Common myeloid progenitor, CD34-positive (primary cell): ENCODE measurements at regions not wholly inside any gene's neighbourhood (a gene's known extent, or its start where the extent isn't known, plus 50 kb on each side); places are given as distances from the start of the nearest gene placed in this dataset.
"Not testable (repeated sequence)": the region's sequence is repeated elsewhere in the genome, so short reads cannot be mapped to it uniquely, and the experiment has no call there.

Source experiments
- CTCF ChIA-PET: fragments of 350-600 bp; sonication (Branson Sonifier 250); formaldehyde crosslinking; loops from one replicate; lab custom pipeline; 2021; ENCODE audit warnings: antibody characterized with exemption; lab: Charles Lee
- POLR2A ChIA-PET: fragments of 350-600 bp; sonication (Branson Sonifier 250); formaldehyde crosslinking; loops from one replicate; lab custom pipeline; 2021; ENCODE audit warnings: antibody characterized with exemption; lab: Charles Lee
- DNase-seq, 3 donors: peaks; one replicate each; pipeline versions ENCODE4 v3.0.0 to v3.0.0-alpha.2; 2013
- H3K27ac ChIP-seq, 2 experiments: 1 replicate in 1 of 2; 2 replicates in 1 of 2; pipeline ENCODE4 v1.7.0; 2013; ENCODE audit warnings: inconsistent platforms in 2 of 2, low read length in 2 of 2, mild to moderate bottlenecking in 2 of 2, low read depth in 1 of 2, moderate library complexity in 1 of 2; ENCODE audit not compliant: severe bottlenecking in 2 of 2, insufficient read depth in 1 of 2, poor library complexity in 1 of 2
- H3K27me3 ChIP-seq, 5 experiments: replicated peaks in 2 of 5; 1 replicate in 3 of 5; 2 replicates in 2 of 5; pipeline versions ENCODE4 v1.6.1 to v1.7.0; 2013; ENCODE audit warnings: low read length in 4 of 5, mild to moderate bottlenecking in 2 of 5, moderate library complexity in 2 of 5, inconsistent platforms in 1 of 5; ENCODE audit not compliant: insufficient read depth in 5 of 5, control insufficient read depth in 4 of 5
- H3K36me3 ChIP-seq, 4 experiments: 1 replicate in 2 of 4; 2 replicates in 2 of 4; pipeline versions ENCODE4 v1.6.1 to v1.7.0; 2013; ENCODE audit warnings: low read length in 3 of 4, control low read depth in 1 of 4, mild to moderate bottlenecking in 1 of 4; ENCODE audit not compliant: control insufficient read depth in 4 of 4, insufficient read depth in 4 of 4
- H3K4me1 ChIP-seq, 4 experiments: 1 replicate in 3 of 4; 2 replicates in 1 of 4; pipeline versions ENCODE4 v1.6.1 to v1.7.1; 2013; ENCODE audit warnings: low read length in 3 of 4, mild to moderate bottlenecking in 3 of 4, control low read depth in 1 of 4, inconsistent platforms in 1 of 4, moderate library complexity in 1 of 4; ENCODE audit not compliant: control insufficient read depth in 4 of 4, insufficient read depth in 4 of 4; ENCODE audit errors: control extremely low read depth in 1 of 4
- H3K4me3 ChIP-seq, 7 experiments: 1 replicate in 4 of 7; 2 replicates in 3 of 7; pipeline versions ENCODE4 v1.5.1 to v1.7.0; 2013; ENCODE audit warnings: mild to moderate bottlenecking in 7 of 7, low read length in 6 of 7, moderate library complexity in 6 of 7, inconsistent platforms in 2 of 7, low read depth in 2 of 7, control low read depth in 1 of 7; ENCODE audit not compliant: insufficient read depth in 4 of 7, control insufficient read depth in 1 of 7; ENCODE audit errors: extremely low read depth in 1 of 7
- H3K9me3 ChIP-seq, 5 experiments: 1 replicate in 4 of 5; 2 replicates in 1 of 5; pipeline versions ENCODE4 v1.6.1 to v1.7.1; 2013; ENCODE audit warnings: low read length in 4 of 5, mild to moderate bottlenecking in 2 of 5, inconsistent platforms in 1 of 5, low read depth in 1 of 5, moderate library complexity in 1 of 5; ENCODE audit not compliant: control insufficient read depth in 4 of 5, insufficient read depth in 2 of 5; ENCODE audit errors: control extremely low read depth in 1 of 5
- WGBS: methylation state at CpG from one replicate; pipeline ENCODE4 v1.1.5; 2013; ENCODE audit not compliant: insufficient coverage; 5-methylcytosine and 5-hydroxymethylcytosine counted together

GRCh38 chr3:177464392-177465256 lies 267.3 kb upstream of the TBL1XR1 start:
- no peaks in the 10 kb centered on the region for H3K27me3 ChIP-seq
- no peak for DNase-seq
- H3K4me1 ChIP-seq, result no peaks in the 10 kb centered on the region
- CTCF ChIA-PET, result no interaction called here
- no peaks in the 10 kb centered on the region for H3K36me3 ChIP-seq
- POLR2A ChIA-PET, result no interaction called here
- 100% methylated on average over 5 of the region's 5 CpGs for WGBS
- H3K4me3 ChIP-seq, result no peak overlapping the region
- H3K27ac ChIP-seq, result no peak overlapping the region
- no peaks in the 10 kb centered on the region for H3K9me3 ChIP-seq

GRCh38 chr3:177465257-177465642 lies 268.0 kb upstream of the TBL1XR1 start:
- H3K4me1 ChIP-seq, result no peaks in the 10 kb centered on the region
- H3K27me3 ChIP-seq, result no peaks in the 10 kb centered on the region
- POLR2A ChIA-PET, result no interaction called here
- 100% methylated on average over 3 of the region's 4 CpGs for WGBS
- DNase-seq, result no peak
- no peak overlapping the region for H3K27ac ChIP-seq
- H3K4me3 ChIP-seq, result no peak overlapping the region
- CTCF ChIA-PET, result no interaction called here
- no peaks in the 10 kb centered on the region for H3K36me3 ChIP-seq
- no peaks in the 10 kb centered on the region for H3K9me3 ChIP-seq

- H3K27ac ChIP-seq, result no peak overlapping the region
- H3K4me1 ChIP-seq, result no peaks in the 10 kb centered on the region
- 92% methylated on average over 1 of the region's 4 CpGs for WGBS
- H3K4me3 ChIP-seq, result no peak overlapping the region
- no peaks in the 10 kb centered on the region for H3K36me3 ChIP-seq
- no peaks in the 10 kb centered on the region for H3K27me3 ChIP-seq
- CTCF ChIA-PET, result no interaction called here
- H3K9me3 ChIP-seq, result no peaks in the 10 kb centered on the region
- POLR2A ChIA-PET, result no interaction called here
- no peak for DNase-seq
These were observed 268.8 kb upstream of the TBL1XR1 start for GRCh38 chr3:177466074-177466473.

- H3K27ac ChIP-seq, POLR2A ChIA-PET, H3K9me3 ChIP-seq, H3K36me3 ChIP-seq, DNase-seq, H3K27me3 ChIP-seq, H3K4me1 ChIP-seq, H3K4me3 ChIP-seq: not testable (repeated sequence)
- CTCF ChIA-PET, result interaction anchor here (1.7 kb wide), 1 partner anchor 14 kb away, joined by 4 read pairs; no protein-coding TSS in a partner anchor
- WGBS, result 100% methylated on average over 4 of the region's 5 CpGs
These were observed 269.3 kb upstream of the TBL1XR1 start for GRCh38 chr3:177466622-177467021.

GRCh38 chr3:177467247-177467985 lies 270.1 kb upstream of the TBL1XR1 start:
- CTCF ChIA-PET, result interaction anchor here (1.7 kb wide), 1 partner anchor 14 kb away, joined by 4 read pairs; no protein-coding TSS in a partner anchor
- H3K27me3 ChIP-seq, result no peaks in the 10 kb centered on the region

GRCh38 chr3:177468331-177468730 lies 271.0 kb upstream of the TBL1XR1 start:
- Histone ChIP-seq H3K36me3 (no peaks in the 10 kb centered on the region), H3K9me3 (no peaks in the 10 kb centered on the region), H3K4me3 (no peak overlapping the region), H3K27ac (no peak overlapping the region), H3K4me1 (no peaks in the 10 kb centered on the region), H3K27me3 (no peaks in the 10 kb centered on the region)
- ChIA-PET CTCF (no interaction called here), POLR2A (no interaction called here)
- DNase-seq, result no peak

More at GRCh38 chr3:177467247-177467985, 270.1 kb upstream of the TBL1XR1 start:
- 94% methylated on average over 2 of the region's 5 CpGs for WGBS
- Histone ChIP-seq H3K4me1 (no peaks in the 10 kb centered on the region), H3K4me3 (no peak overlapping the region), H3K9me3 (no peaks in the 10 kb centered on the region), H3K27ac (no peak overlapping the region), H3K36me3 (no peaks in the 10 kb centered on the region)
- DNase-seq, result no peak
- POLR2A ChIA-PET, result no interaction called here

- DNase-seq, result no peak
- Histone ChIP-seq H3K36me3 (no peaks in the 10 kb centered on the region), H3K9me3 (no peaks in the 10 kb centered on the region), H3K4me3 (no peak overlapping the region), H3K27ac (no peak overlapping the region), H3K4me1 (no peaks in the 10 kb centered on the region), H3K27me3 (no peaks in the 10 kb centered on the region)
- WGBS, result 100% methylated on average over 1 of the region's 1 CpG
- ChIA-PET POLR2A (no interaction called here), CTCF (no interaction called here)
These were observed 271.5 kb upstream of the TBL1XR1 start for GRCh38 chr3:177468816-177469215.
